Calu3 (cell line): ENCODE measurements at regions not wholly inside any gene's neighbourhood (a gene's known extent, or its start where the extent isn't known, plus 50 kb on each side); places are given as distances from the start of the nearest gene placed in this dataset.

Source experiments
- BruUV-seq: library from RNA; stranded (reverse); fragments of 400-500 nt; replicated peaks from 2 replicates; lab custom pipeline; 2021; lab: Mats Ljungman, UMichigan
- CTCF ChIA-PET: fragments of 300-600 bp; sonication (Branson Sonifier 250); formaldehyde crosslinking; loops from one replicate; lab custom pipeline; 2022; ENCODE audit warnings: antibody characterized with exemption; lab: Charles Lee
- DNase-seq: peaks from one replicate; pipeline ENCODE4 v3.0.0; 2022
- H3K27ac Mint-ChIP-seq: one replicate; pipeline ENCODE4 v1.8.0; 2022; ENCODE audit warnings: mixed read lengths; ENCODE audit not compliant: unreplicated experiment
- H3K27me3 Mint-ChIP-seq: one replicate; pipeline ENCODE4 v1.8.0; 2022; ENCODE audit warnings: mixed read lengths; ENCODE audit not compliant: unreplicated experiment
- H3K36me3 Mint-ChIP-seq: one replicate; pipeline ENCODE4 v1.8.0; 2022; ENCODE audit warnings: mild to moderate bottlenecking, moderate library complexity, mixed read lengths; ENCODE audit not compliant: insufficient read depth, unreplicated experiment
- H3K4me1 Mint-ChIP-seq: one replicate; pipeline ENCODE4 v1.8.0; 2022; ENCODE audit warnings: mild to moderate bottlenecking, low read depth, mixed read lengths; ENCODE audit not compliant: unreplicated experiment
- H3K4me3 Mint-ChIP-seq: one replicate; pipeline ENCODE4 v1.8.0; 2022; ENCODE audit warnings: mild to moderate bottlenecking, low read depth, moderate library complexity, mixed read lengths; ENCODE audit not compliant: unreplicated experiment
- H3K9me3 Mint-ChIP-seq: one replicate; pipeline ENCODE4 v1.8.0; 2022; ENCODE audit warnings: low read depth, mixed read lengths; ENCODE audit not compliant: unreplicated experiment
- CTCF ChIP-seq: fragments of 200-600 bp; IDR thresholded peaks from one replicate; pipeline ENCODE4 v1.8.0; 2022; ENCODE audit warnings: antibody characterized with exemption; ENCODE audit not compliant: unreplicated experiment
- intact Hi-C: fragments of 100-400 bp; cut with micrococcal nuclease; formaldehyde crosslinking; loops from one replicate; pipeline ENCODE4 v1.10.0; 2022; ENCODE audit not compliant: unreplicated experiment

GRCh38 chr14:29098656-29099055 lies 332.1 kb downstream of the FOXG1 start:
- Mint-ChIP-seq H3K9me3 (peaks cover 3% of the 10 kb centered on the region), H3K36me3 (no peaks in the 10 kb centered on the region), H3K4me3 (no peak overlapping the region), H3K27ac (no peak overlapping the region), H3K27me3 (no peaks in the 10 kb centered on the region), H3K4me1 (peaks cover 10% of the 10 kb centered on the region)
- DNase-seq: no peak
- CTCF ChIA-PET: interaction anchor here (0.9 kb wide), 1 partner anchor 8 kb away, joined by 3 read pairs; no protein-coding TSS in a partner anchor
- intact Hi-C loops: no loop called here
- TF ChIP-seq CTCF: no peak
- no TSS peak for BruUV-seq

- TF ChIP-seq CTCF: no peak
- intact Hi-C loops: no loop called here
- H3K4me1 Mint-ChIP-seq: peaks cover 10% of the 10 kb centered on the region
- no peak overlapping the region for H3K27ac Mint-ChIP-seq
- no peaks in the 10 kb centered on the region for H3K36me3 Mint-ChIP-seq
- DNase-seq: no peak
- no peaks in the 10 kb centered on the region for H3K27me3 Mint-ChIP-seq
- CTCF ChIA-PET: no interaction called here
- H3K9me3 Mint-ChIP-seq: peaks cover 2% of the 10 kb centered on the region
- no peak overlapping the region for H3K4me3 Mint-ChIP-seq
- BruUV-seq: no TSS peak
Measured at GRCh38 chr14:29102266-29102665, 335.7 kb downstream of the FOXG1 start.

- H3K27ac Mint-ChIP-seq: no peak overlapping the region
- DNase-seq: no peak
Measured at GRCh38 chr14:29102996-29103395, 336.4 kb downstream of the FOXG1 start.

GRCh38 chr14:29108908-29109307 lies 342.3 kb downstream of the FOXG1 start:
- DNase-seq: no peak
- Mint-ChIP-seq H3K4me3 (peak overlapping the region; percentile 13), H3K36me3 (no peaks in the 10 kb centered on the region), H3K9me3 (peaks cover 2% of the 10 kb centered on the region), H3K27me3 (no peaks in the 10 kb centered on the region), H3K27ac (no peak overlapping the region), H3K4me1 (peaks cover 20% of the 10 kb centered on the region)
- TF ChIP-seq CTCF: no peak
- CTCF ChIA-PET: no interaction called here
- no TSS peak for BruUV-seq
- intact Hi-C loops: no loop called here

More at GRCh38 chr14:29102996-29103395, 336.4 kb downstream of the FOXG1 start:
- BruUV-seq: no TSS peak
- Mint-ChIP-seq H3K9me3 (peaks cover 2% of the 10 kb centered on the region), H3K36me3 (no peaks in the 10 kb centered on the region), H3K27me3 (no peaks in the 10 kb centered on the region), H3K4me3 (no peak overlapping the region), H3K4me1 (peaks cover 10% of the 10 kb centered on the region)
- no peak for TF ChIP-seq CTCF
- intact Hi-C loops: no loop called here
- CTCF ChIA-PET: no interaction called here
